Lower leg skin (tissue), 4 donors: ENCODE measurements at regions not wholly inside any gene's neighbourhood (a gene's known extent, or its start where the extent isn't known, plus 50 kb on each side); places are given as distances from the start of the nearest gene placed in this dataset.

Source experiments
- DNase-seq, 2 donors: peaks; one replicate each; pipeline ENCODE4 v3.0.0-alpha.2; 2019; ENCODE audit warnings: low spot score in 2 of 2
- H3K4me3 ChIP-seq: fragments of 200-600 bp; sonication (generic); 2 replicates; pipeline ENCODE4 v1.5.1; 2017; ENCODE audit warnings: mild to moderate bottlenecking, low read depth; ENCODE audit not compliant: poor library complexity, severe bottlenecking
- CTCF ChIP-seq, 3 donors: fragments of 450-650 bp; IDR thresholded peaks; one replicate each; pipeline ENCODE4 v1.5.1; 2016; ENCODE audit warnings: antibody characterized with exemption in 3 of 3, mild to moderate bottlenecking in 3 of 3, moderate library complexity in 2 of 3
- POLR2A ChIP-seq, 2 donors: fragments of 450-650 bp; IDR thresholded peaks; one replicate each; pipeline ENCODE4 v1.6.1; 2016 to 2017; ENCODE audit warnings: antibody characterized with exemption in 2 of 2, mild to moderate bottlenecking in 1 of 2, moderate library complexity in 1 of 2
- WGBS, 2 donors: methylation state at CpG; one replicate each; pipeline ENCODE4 v1.1.5; 2018; 5-methylcytosine and 5-hydroxymethylcytosine counted together
- intact Hi-C: fragments of 100-400 bp; cut with DNase I; formaldehyde crosslinking; loops from one replicate; pipeline ENCODE4 v1.15.0; 2023; ENCODE audit warnings: low total_unique reads

- 37 to 39% methylated on average over 13 of the region's 13 CpGs for WGBS, 2 donors
- no peak for DNase-seq
- TF ChIP-seq POLR2A (IDR thresholded peaks at IDR 0.05) (no peak), CTCF (IDR thresholded peaks at IDR 0.05) (no peak)
- intact Hi-C loops: loop anchor here (10.0 kb wide), 1 partner anchor 1127 kb away; no protein-coding TSS in a partner anchor
- H3K4me3 ChIP-seq: no peak overlapping the region
Measured at GRCh38 chr14:98137131-98138025, 1134.6 kb downstream of the BCL11B start.

GRCh38 chr14:98138666-98139065 is 1133.3 kb downstream of the BCL11B start:
- peak in 1 of 2 donors; percentile 47 for DNase-seq
- intact Hi-C loops: loop anchor here (10.0 kb wide), 1 partner anchor 1126 kb away; no protein-coding TSS in a partner anchor
- 8 to 14% methylated on average over 6 of the region's 6 CpGs for WGBS, 2 donors
- no peak overlapping the region for H3K4me3 ChIP-seq
- TF ChIP-seq POLR2A (IDR thresholded peaks at IDR 0.05) (no peak), CTCF (IDR thresholded peaks at IDR 0.05) (no peak)

- DNase-seq: no peak
- intact Hi-C loops: no loop called here
- H3K4me3 ChIP-seq: no peak overlapping the region
- WGBS, 2 donors: 86 to 90% methylated on average over 7 of the region's 7 CpGs
- TF ChIP-seq CTCF (IDR thresholded peaks at IDR 0.05): no peak
- no peak for TF ChIP-seq POLR2A (IDR thresholded peaks at IDR 0.05)
Measured at GRCh38 chr14:98140862-98141530, 1131.0 kb downstream of the BCL11B start.

- intact Hi-C loops: no loop called here
- DNase-seq: no peak
- TF ChIP-seq CTCF (IDR thresholded peaks at IDR 0.05): no peak
- no peak for TF ChIP-seq POLR2A (IDR thresholded peaks at IDR 0.05)
- no peak overlapping the region for H3K4me3 ChIP-seq
- 70 to 80% methylated on average over 1 of the region's 1 CpG for WGBS, 2 donors
Measured at GRCh38 chr14:98143566-98143965, 1128.4 kb downstream of the BCL11B start.

- 37 to 41% methylated on average over 5 of the region's 5 CpGs for WGBS, 2 donors
- H3K4me3 ChIP-seq: no peak overlapping the region
- no peak for DNase-seq
- TF ChIP-seq CTCF (IDR thresholded peaks at IDR 0.05) (no peak), POLR2A (IDR thresholded peaks at IDR 0.05) (no peak)
- intact Hi-C loops: no loop called here
Measured at GRCh38 chr14:98144964-98145363, 1127.0 kb downstream of the BCL11B start.
